BE2C (cell line): ENCODE measurements at regions not wholly inside any gene's neighbourhood (a gene's known extent, or its start where the extent isn't known, plus 50 kb on each side); places are given as distances from the start of the nearest gene placed in this dataset.

Experiments
- DNase-seq: peaks from one replicate; pipeline ENCODE4 v3.0.0-alpha.2; 2020
- H3K27me3 ChIP-seq: fragments of 250-450 bp; sonication (Bioruptor Pico); 2 replicates; pipeline ENCODE4 v1.5.1; 2020; ENCODE audit warnings: mild to moderate bottlenecking
- H3K36me3 ChIP-seq: fragments of 250-450 bp; sonication (Bioruptor Pico); 2 replicates; pipeline ENCODE4 v1.5.1; 2020; ENCODE audit warnings: mild to moderate bottlenecking
- H3K4me1 ChIP-seq: fragments of 250-450 bp; sonication (Bioruptor Pico); 2 replicates; pipeline ENCODE4 v1.5.1; 2020
- H3K4me3 ChIP-seq: 2 replicates; pipeline ENCODE4 v1.5.1; 2011; ENCODE audit warnings: low read depth, low read length
- H3K9me3 ChIP-seq: fragments of 250-450 bp; sonication (Bioruptor Pico); 2 replicates; pipeline ENCODE4 v1.5.1; 2020
- CTCF ChIP-seq: IDR thresholded peaks from 2 replicates; pipeline ENCODE4 v1.5.1; 2012; ENCODE audit warnings: mild to moderate bottlenecking, low read depth, low read length

- H3K27me3 ChIP-seq: no peaks in the 10 kb centered on the region
- TF ChIP-seq CTCF: no peak
- no peak overlapping the region for H3K4me3 ChIP-seq
- DNase-seq: no peak
- H3K9me3 ChIP-seq: no peaks in the 10 kb centered on the region; the same call in 1 of the 2 replicates
- H3K4me1 ChIP-seq: peaks cover 6% of the 10 kb centered on the region; the same call in 1 of the 2 replicates
- no peaks in the 10 kb centered on the region for H3K36me3 ChIP-seq
These were observed 621.9 kb upstream of the CCDC54 start for GRCh38 chr3:106755336-106755735.

GRCh38 chr3:106756901-106757300 lies 620.3 kb upstream of the CCDC54 start:
- DNase-seq: no peak
- Histone ChIP-seq H3K4me3 (no peak overlapping the region), H3K27me3 (no peaks in the 10 kb centered on the region), H3K36me3 (no peaks in the 10 kb centered on the region), H3K9me3 (no peaks in the 10 kb centered on the region; the same call in 1 of the 2 replicates), H3K4me1 (peaks cover 6% of the 10 kb centered on the region; the same call in 1 of the 2 replicates)
- TF ChIP-seq CTCF: no peak

- DNase-seq: no peak
- Histone ChIP-seq H3K4me1 (peaks cover 6% of the 10 kb centered on the region; the same call in 1 of the 2 replicates), H3K4me3 (no peak overlapping the region), H3K27me3 (no peaks in the 10 kb centered on the region), H3K36me3 (no peaks in the 10 kb centered on the region), H3K9me3 (no peaks in the 10 kb centered on the region; the same call in 1 of the 2 replicates)
- TF ChIP-seq CTCF: no peak
These were observed 618.8 kb upstream of the CCDC54 start for GRCh38 chr3:106758459-106758858.

- H3K9me3 ChIP-seq: no peaks in the 10 kb centered on the region; the same call in 1 of the 2 replicates
- TF ChIP-seq CTCF: no peak
- no peaks in the 10 kb centered on the region for H3K27me3 ChIP-seq
- H3K4me1 ChIP-seq: peaks cover 6% of the 10 kb centered on the region; the same call in 1 of the 2 replicates
- no peaks in the 10 kb centered on the region for H3K36me3 ChIP-seq
- no peak overlapping the region for H3K4me3 ChIP-seq
- no peak for DNase-seq
These were observed 617.5 kb upstream of the CCDC54 start for GRCh38 chr3:106759731-106760130.

GRCh38 chr3:106765342-106765741 lies 611.9 kb upstream of the CCDC54 start:
- Histone ChIP-seq H3K9me3 (no peaks in the 10 kb centered on the region), H3K36me3 (no peaks in the 10 kb centered on the region), H3K27me3 (no peaks in the 10 kb centered on the region), H3K4me3 (no peak overlapping the region), H3K4me1 (peaks cover 3% of the 10 kb centered on the region; the same call in 1 of the 2 replicates)
- no peak for DNase-seq
- no peak for TF ChIP-seq CTCF

- Histone ChIP-seq H3K36me3 (no peaks in the 10 kb centered on the region), H3K4me1 (peaks cover 3% of the 10 kb centered on the region; the same call in 1 of the 2 replicates), H3K9me3 (no peaks in the 10 kb centered on the region), H3K4me3 (no peak overlapping the region), H3K27me3 (no peaks in the 10 kb centered on the region)
- no peak for DNase-seq
- TF ChIP-seq CTCF: no peak
These were observed 608.2 kb upstream of the CCDC54 start for GRCh38 chr3:106768941-106769480.
